ENCODE measurements at regions not wholly inside any gene's neighbourhood (a gene's known extent, or its start where the extent isn't known, plus 50 kb on each side); places are given as distances from the start of the nearest gene placed in this dataset.
"Not testable (repeated sequence)": the region's sequence is repeated elsewhere in the genome, so short reads cannot be mapped to it uniquely, and the experiment has no call there.

- DNase-seq (ENCODE audit: low read depth): no peak
Observed at GRCh38 chr13:90615236-90615635, 732.3 kb upstream of the MIR17HG start.

GRCh38 chr13:90615767-90616166 is 731.7 kb upstream of the MIR17HG start:
- DNase-seq (ENCODE audit: low read depth): no peak

- DNase-seq (ENCODE audit: low read depth): no peak
Observed at GRCh38 chr13:90618133-90618532, 729.4 kb upstream of the MIR17HG start.

GRCh38 chr13:90622541-90622940 is 724.9 kb upstream of the MIR17HG start:
- peak; percentile 48 for DNase-seq (ENCODE audit: low read depth)

GRCh38 chr13:90623318-90624011 is 724.0 kb upstream of the MIR17HG start:
- DNase-seq (ENCODE audit: low read depth): no peak

GRCh38 chr13:90627813-90628212 is 719.7 kb upstream of the MIR17HG start:
- no peak for DNase-seq (ENCODE audit: low read depth)

- no peak for DNase-seq (ENCODE audit: low read depth)
Observed at GRCh38 chr13:90628471-90628870, 719.0 kb upstream of the MIR17HG start.

GRCh38 chr13:90630716-90631115 is 716.8 kb upstream of the MIR17HG start:
- no peak for DNase-seq (ENCODE audit: low read depth)

- no peak for DNase-seq (ENCODE audit: low read depth)
Observed at GRCh38 chr13:90632184-90632583, 715.3 kb upstream of the MIR17HG start.

- DNase-seq (ENCODE audit: low read depth): no peak
Observed at GRCh38 chr13:90633849-90634248, 713.6 kb upstream of the MIR17HG start.

- peak; percentile 72 for DNase-seq (ENCODE audit: low read depth)
Observed at GRCh38 chr13:90640976-90641375, 706.5 kb upstream of the MIR17HG start.

- DNase-seq (ENCODE audit: low read depth): no peak
Observed at GRCh38 chr13:90641884-90642283, 705.6 kb upstream of the MIR17HG start.

- DNase-seq (ENCODE audit: low read depth): no peak
Observed at GRCh38 chr13:90645582-90645981, 701.9 kb upstream of the MIR17HG start.

- no peak for DNase-seq (ENCODE audit: low read depth)
Observed at GRCh38 chr13:90648497-90648896, 699.0 kb upstream of the MIR17HG start.

- no peak for DNase-seq (ENCODE audit: low read depth)
Observed at GRCh38 chr13:90652036-90652435, 695.5 kb upstream of the MIR17HG start.

- no peak for DNase-seq (ENCODE audit: low read depth)
Observed at GRCh38 chr13:90654970-90655369, 692.5 kb upstream of the MIR17HG start.

GRCh38 chr13:90664200-90664599 is 683.3 kb upstream of the MIR17HG start:
- DNase-seq (ENCODE audit: low read depth): not testable (repeated sequence)

GRCh38 chr13:90673746-90674145 is 673.7 kb upstream of the MIR17HG start:
- no peak for DNase-seq (ENCODE audit: low read depth)

- DNase-seq (ENCODE audit: low read depth): no peak
Observed at GRCh38 chr13:90675129-90675528, 672.4 kb upstream of the MIR17HG start.

- no peak for DNase-seq (ENCODE audit: low read depth)
Observed at GRCh38 chr13:90680826-90681225, 666.7 kb upstream of the MIR17HG start.

GRCh38 chr13:90683711-90684131 is 663.8 kb upstream of the MIR17HG start:
- DNase-seq (ENCODE audit: low read depth): no peak

- peak; percentile 31 for DNase-seq (ENCODE audit: low read depth)
Observed at GRCh38 chr13:90686442-90686841, 661.0 kb upstream of the MIR17HG start.

- no peak for DNase-seq (ENCODE audit: low read depth)
Observed at GRCh38 chr13:90689111-90689510, 658.4 kb upstream of the MIR17HG start.

Data from HT1080 (cell line).